Neutrophil (primary cell): ENCODE measurements at regions not wholly inside any gene's neighbourhood (a gene's known extent, or its start where the extent isn't known, plus 50 kb on each side); places are given as distances from the start of the nearest gene placed in this dataset.

Experiments used
- H3K27ac ChIP-seq: fragments of 200-600 bp; sonication (generic); 2 replicates; pipeline ENCODE4 v1.5.1; 2016; ENCODE audit warnings: mild to moderate bottlenecking, moderate library complexity
- H3K27me3 ChIP-seq: fragments of 200-600 bp; sonication (generic); 2 replicates; pipeline ENCODE4 v1.6.0; 2016; ENCODE audit warnings: mild to moderate bottlenecking
- H3K36me3 ChIP-seq: fragments of 200-600 bp; sonication (generic); 2 replicates; pipeline ENCODE4 v1.5.1; 2017
- H3K4me1 ChIP-seq, 2 experiments: fragments of 200-600 bp in 1 of 2; sonication (generic) in 1 of 2; 1 replicate in 1 of 2; 2 replicates in 1 of 2; pipeline versions ENCODE4 v1.5.1 to v1.6.1; 2013 to 2016; ENCODE audit warnings: low read depth in 1 of 2, low read length in 1 of 2, mild to moderate bottlenecking in 1 of 2, moderate library complexity in 1 of 2; ENCODE audit not compliant: control insufficient read depth in 1 of 2, insufficient read depth in 1 of 2
- H3K4me3 ChIP-seq, 2 experiments: fragments of 200-600 bp in 1 of 2; sonication (generic) in 1 of 2; 1 replicate in 1 of 2; 2 replicates in 1 of 2; pipeline ENCODE4 v1.5.1; 2013 to 2016; ENCODE audit warnings: low read depth in 1 of 2, low read length in 1 of 2, mild to moderate bottlenecking in 1 of 2, moderate library complexity in 1 of 2
- H3K9me3 ChIP-seq: fragments of 200-600 bp; sonication (generic); 2 replicates; pipeline ENCODE4 v1.5.1; 2016
- CTCF ChIP-seq: fragments of 200-600 bp; sonication (generic); IDR thresholded peaks from 2 replicates; pipeline ENCODE4 v1.5.1; 2016; ENCODE audit warnings: antibody characterized with exemption

GRCh38 chr13:58852076-58852475, 1220.5 kb downstream of the PCDH17 start:
- H3K27ac ChIP-seq: no peak overlapping the region
- no peaks in the 10 kb centered on the region for H3K36me3 ChIP-seq
- H3K27me3 ChIP-seq: no peaks in the 10 kb centered on the region
- H3K4me3 ChIP-seq: no peak overlapping the region
- TF ChIP-seq CTCF: no peak
- H3K9me3 ChIP-seq: no peaks in the 10 kb centered on the region
- no peaks in the 10 kb centered on the region for H3K4me1 ChIP-seq

- Histone ChIP-seq H3K4me3 (no peak overlapping the region), H3K9me3 (no peaks in the 10 kb centered on the region), H3K27me3 (no peaks in the 10 kb centered on the region), H3K36me3 (no peaks in the 10 kb centered on the region), H3K27ac (no peak overlapping the region), H3K4me1 (no peaks in the 10 kb centered on the region)
- TF ChIP-seq CTCF: no peak
Observed at GRCh38 chr13:58855283-58855682, 1223.7 kb downstream of the PCDH17 start.

- no peaks in the 10 kb centered on the region for H3K27me3 ChIP-seq
- no peaks in the 10 kb centered on the region for H3K4me1 ChIP-seq
- no peak for TF ChIP-seq CTCF
- no peaks in the 10 kb centered on the region for H3K36me3 ChIP-seq
- no peak overlapping the region for H3K27ac ChIP-seq
- no peak overlapping the region for H3K4me3 ChIP-seq
- H3K9me3 ChIP-seq: no peaks in the 10 kb centered on the region
Observed at GRCh38 chr13:58858870-58859371, 1227.4 kb downstream of the PCDH17 start.

- no peaks in the 10 kb centered on the region for H3K27me3 ChIP-seq
- no peak for TF ChIP-seq CTCF
- no peak overlapping the region for H3K27ac ChIP-seq
- H3K9me3 ChIP-seq: no peaks in the 10 kb centered on the region
- no peaks in the 10 kb centered on the region for H3K36me3 ChIP-seq
- no peaks in the 10 kb centered on the region for H3K4me1 ChIP-seq
- H3K4me3 ChIP-seq: no peak overlapping the region
Observed at GRCh38 chr13:58865286-58865685, 1233.7 kb downstream of the PCDH17 start.

GRCh38 chr13:58869566-58869965, 1238.0 kb downstream of the PCDH17 start:
- no peak for TF ChIP-seq CTCF
- Histone ChIP-seq H3K27me3 (no peaks in the 10 kb centered on the region), H3K9me3 (no peaks in the 10 kb centered on the region), H3K4me1 (no peaks in the 10 kb centered on the region), H3K27ac (no peak overlapping the region), H3K36me3 (no peaks in the 10 kb centered on the region), H3K4me3 (no peak overlapping the region)

- H3K36me3 ChIP-seq: no peaks in the 10 kb centered on the region
- H3K27me3 ChIP-seq: no peaks in the 10 kb centered on the region
- no peaks in the 10 kb centered on the region for H3K4me1 ChIP-seq
- no peak overlapping the region for H3K27ac ChIP-seq
- no peaks in the 10 kb centered on the region for H3K9me3 ChIP-seq
- H3K4me3 ChIP-seq: no peak overlapping the region
- no peak for TF ChIP-seq CTCF
Observed at GRCh38 chr13:58876473-58876872, 1244.9 kb downstream of the PCDH17 start.
